Loucy (cell line): ENCODE measurements at regions not wholly inside any gene's neighbourhood (a gene's known extent, or its start where the extent isn't known, plus 50 kb on each side); places are given as distances from the start of the nearest gene placed in this dataset.

Source experiments
- H2AFZ ChIP-seq: fragments of 200-600 bp; sonication (generic); 2 replicates; pipeline ENCODE4 v1.6.0; 2016; ENCODE audit warnings: antibody characterized with exemption, mild to moderate bottlenecking, low read length, moderate library complexity
- H3F3A ChIP-seq: fragments of 200-600 bp; 2 replicates; pipeline ENCODE4 v1.6.0; 2016; ENCODE audit warnings: antibody characterized with exemption, low read depth, mild to moderate bottlenecking
- H3K27me3 ChIP-seq: fragments of 200-600 bp; sonication (generic); 2 replicates; pipeline ENCODE4 v1.6.1; 2014; ENCODE audit warnings: low read length, mild to moderate bottlenecking; ENCODE audit not compliant: insufficient read depth, poor library complexity, severe bottlenecking
- H3K36me3 ChIP-seq: fragments of 200-600 bp; sonication (generic); 2 replicates; pipeline ENCODE4 v1.6.1; 2016; ENCODE audit warnings: low read length; ENCODE audit not compliant: insufficient read depth
- H3K4me1 ChIP-seq: fragments of 200-600 bp; sonication (generic); 2 replicates; pipeline ENCODE4 v1.5.1; 2014; ENCODE audit warnings: low read length, mild to moderate bottlenecking; ENCODE audit not compliant: insufficient read depth, poor library complexity, severe bottlenecking
- H3K4me2 ChIP-seq: fragments of 200-600 bp; sonication (generic); 2 replicates; pipeline ENCODE4 v1.6.0; 2014; ENCODE audit warnings: antibody characterized with exemption, low read length, low read depth, mild to moderate bottlenecking; ENCODE audit not compliant: poor library complexity, severe bottlenecking
- H3K4me3 ChIP-seq: fragments of 200-600 bp; sonication (generic); 2 replicates; pipeline ENCODE4 v1.5.1; 2014; ENCODE audit warnings: low read length, mild to moderate bottlenecking, mixed read lengths; ENCODE audit not compliant: poor library complexity, severe bottlenecking
- H3K79me2 ChIP-seq: fragments of 200-600 bp; sonication (generic); 2 replicates; pipeline ENCODE4 v1.6.1; 2014; ENCODE audit warnings: low read length; ENCODE audit not compliant: insufficient read depth
- H3K9ac ChIP-seq: fragments of 200-600 bp; sonication (generic); 2 replicates; pipeline ENCODE4 v1.6.0; 2014; ENCODE audit warnings: mild to moderate bottlenecking, low read depth, low read length, moderate library complexity; ENCODE audit not compliant: poor library complexity, severe bottlenecking
- H3K9me2 ChIP-seq: fragments of 200-600 bp; sonication (generic); replicated peaks from 2 replicates; pipeline ENCODE4 v1.6.1; 2016; ENCODE audit warnings: low read depth, low read length, mixed read lengths
- H3K9me3 ChIP-seq: fragments of 200-600 bp; sonication (generic); 2 replicates; pipeline ENCODE4 v1.6.1; 2014; ENCODE audit warnings: mild to moderate bottlenecking, antibody characterized with exemption, low read length, low read depth; ENCODE audit not compliant: insufficient read depth
- H4K20me1 ChIP-seq: fragments of 200-600 bp; sonication (generic); 2 replicates; pipeline ENCODE4 v1.6.0; 2014; ENCODE audit warnings: antibody characterized with exemption, low read length, mild to moderate bottlenecking; ENCODE audit not compliant: insufficient read depth, poor library complexity, severe bottlenecking
- CTCF ChIP-seq: fragments of 200-600 bp; sonication (generic); conservative IDR thresholded peaks from 2 replicates; pipeline ENCODE4 v1.5.1; 2014; ENCODE audit warnings: mild to moderate bottlenecking, antibody characterized with exemption, low read length
- EZH2phosphoT487 ChIP-seq: fragments of 200-600 bp; IDR thresholded peaks from 2 replicates; pipeline ENCODE4 v1.6.1; 2018; ENCODE audit warnings: antibody characterized with exemption, mild to moderate bottlenecking, moderate library complexity, borderline replicate concordance

- no peaks in the 10 kb centered on the region for H4K20me1 ChIP-seq
- no peak overlapping the region for H2AFZ ChIP-seq
- H3F3A ChIP-seq = no peaks in the 10 kb centered on the region
- H3K79me2 ChIP-seq = no peaks in the 10 kb centered on the region
- no peaks in the 10 kb centered on the region for H3K27me3 ChIP-seq
- no peak overlapping the region for H3K9ac ChIP-seq
- no peaks in the 10 kb centered on the region for H3K9me3 ChIP-seq
- H3K9me2 ChIP-seq = no peaks in the 10 kb centered on the region
- no peak overlapping the region for H3K4me3 ChIP-seq
- no peak overlapping the region for H3K4me2 ChIP-seq
- peaks cover 13% of the 10 kb centered on the region for H3K4me1 ChIP-seq
- no peak for TF ChIP-seq CTCF
- TF ChIP-seq EZH2phosphoT487 = no peak
- H3K36me3 ChIP-seq = no peaks in the 10 kb centered on the region
These were observed 62.0 kb upstream of the RASD2 start for GRCh38 chr22:35478633-35479107.

GRCh38 chr22:35479359-35479758 lies 61.3 kb upstream of the RASD2 start:
- no peak overlapping the region for H3K9ac ChIP-seq
- no peaks in the 10 kb centered on the region for H3F3A ChIP-seq
- no peak for TF ChIP-seq EZH2phosphoT487
- no peak for TF ChIP-seq CTCF
- H3K27me3 ChIP-seq = no peaks in the 10 kb centered on the region
- H3K9me2 ChIP-seq = no peaks in the 10 kb centered on the region
- H3K4me3 ChIP-seq = no peak overlapping the region
- peaks cover 13% of the 10 kb centered on the region for H3K4me1 ChIP-seq
- H3K79me2 ChIP-seq = no peaks in the 10 kb centered on the region
- H2AFZ ChIP-seq = no peak overlapping the region
- H4K20me1 ChIP-seq = no peaks in the 10 kb centered on the region
- no peak overlapping the region for H3K4me2 ChIP-seq
- no peaks in the 10 kb centered on the region for H3K36me3 ChIP-seq
- no peaks in the 10 kb centered on the region for H3K9me3 ChIP-seq

- H3K9me3 ChIP-seq = no peaks in the 10 kb centered on the region
- no peak overlapping the region for H3K4me3 ChIP-seq
- no peaks in the 10 kb centered on the region for H4K20me1 ChIP-seq
- H3K9ac ChIP-seq = no peak overlapping the region
- no peaks in the 10 kb centered on the region for H3K27me3 ChIP-seq
- no peaks in the 10 kb centered on the region for H3K79me2 ChIP-seq
- peaks cover 13% of the 10 kb centered on the region for H3K4me1 ChIP-seq
- H3K36me3 ChIP-seq = no peaks in the 10 kb centered on the region
- no peaks in the 10 kb centered on the region for H3F3A ChIP-seq
- TF ChIP-seq EZH2phosphoT487 = no peak
- TF ChIP-seq CTCF = no peak
- H2AFZ ChIP-seq = no peak overlapping the region
- H3K4me2 ChIP-seq = no peak overlapping the region
- no peaks in the 10 kb centered on the region for H3K9me2 ChIP-seq
These were observed 60.6 kb upstream of the RASD2 start for GRCh38 chr22:35479985-35480550.
